PFSK-1 (cell line): ENCODE measurements at regions not wholly inside any gene's neighbourhood (a gene's known extent, or its start where the extent isn't known, plus 50 kb on each side); places are given as distances from the start of the nearest gene placed in this dataset.

Source experiments
- POLR2AphosphoS5 ChIP-seq: IDR thresholded peaks from 2 replicates; pipeline ENCODE4 v1.6.1; 2012; ENCODE audit warnings: low read depth, mild to moderate bottlenecking, control low read depth, low read length, moderate library complexity
- TAF1 ChIP-seq: IDR thresholded peaks from 2 replicates; pipeline ENCODE4 v1.6.1; 2012; ENCODE audit warnings: low read length, control low read depth, borderline replicate concordance; ENCODE audit not compliant: insufficient read depth
- TF ChIP-seq, protein P1 (sequence below), 2 experiments: IDR thresholded peaks; 2 replicates each; pipeline versions ENCODE4 v1.6.1 to v1.8.0; 2011 to 2012; ENCODE audit warnings: low read depth in 2 of 2, low read length in 2 of 2, control low read depth in 1 of 2, inconsistent platforms in 1 of 2, mild to moderate bottlenecking in 1 of 2, moderate library complexity in 1 of 2; ENCODE audit not compliant: insufficient read depth in 1 of 2

- TF ChIP-seq POLR2AphosphoS5 (no peak), TAF1 (no peak)
- TF ChIP-seq, protein P1, sequence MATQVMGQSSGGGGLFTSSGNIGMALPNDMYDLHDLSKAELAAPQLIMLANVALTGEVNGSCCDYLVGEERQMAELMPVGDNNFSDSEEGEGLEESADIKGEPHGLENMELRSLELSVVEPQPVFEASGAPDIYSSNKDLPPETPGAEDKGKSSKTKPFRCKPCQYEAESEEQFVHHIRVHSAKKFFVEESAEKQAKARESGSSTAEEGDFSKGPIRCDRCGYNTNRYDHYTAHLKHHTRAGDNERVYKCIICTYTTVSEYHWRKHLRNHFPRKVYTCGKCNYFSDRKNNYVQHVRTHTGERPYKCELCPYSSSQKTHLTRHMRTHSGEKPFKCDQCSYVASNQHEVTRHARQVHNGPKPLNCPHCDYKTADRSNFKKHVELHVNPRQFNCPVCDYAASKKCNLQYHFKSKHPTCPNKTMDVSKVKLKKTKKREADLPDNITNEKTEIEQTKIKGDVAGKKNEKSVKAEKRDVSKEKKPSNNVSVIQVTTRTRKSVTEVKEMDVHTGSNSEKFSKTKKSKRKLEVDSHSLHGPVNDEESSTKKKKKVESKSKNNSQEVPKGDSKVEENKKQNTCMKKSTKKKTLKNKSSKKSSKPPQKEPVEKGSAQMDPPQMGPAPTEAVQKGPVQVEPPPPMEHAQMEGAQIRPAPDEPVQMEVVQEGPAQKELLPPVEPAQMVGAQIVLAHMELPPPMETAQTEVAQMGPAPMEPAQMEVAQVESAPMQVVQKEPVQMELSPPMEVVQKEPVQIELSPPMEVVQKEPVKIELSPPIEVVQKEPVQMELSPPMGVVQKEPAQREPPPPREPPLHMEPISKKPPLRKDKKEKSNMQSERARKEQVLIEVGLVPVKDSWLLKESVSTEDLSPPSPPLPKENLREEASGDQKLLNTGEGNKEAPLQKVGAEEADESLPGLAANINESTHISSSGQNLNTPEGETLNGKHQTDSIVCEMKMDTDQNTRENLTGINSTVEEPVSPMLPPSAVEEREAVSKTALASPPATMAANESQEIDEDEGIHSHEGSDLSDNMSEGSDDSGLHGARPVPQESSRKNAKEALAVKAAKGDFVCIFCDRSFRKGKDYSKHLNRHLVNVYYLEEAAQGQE (IDR thresholded peaks at IDR 0.05; ENCODE audit: insufficient read depth in 1 of 2, low read depth in 2 of 2, low read length in 2 of 2) = no peak
Measured at GRCh38 chr7:17680943-17681351, 259.3 kb downstream of the SNX13 start.
